K562 (cell line): ENCODE measurements at regions not wholly inside any gene's neighbourhood (a gene's known extent, or its start where the extent isn't known, plus 50 kb on each side); places are given as distances from the start of the nearest gene placed in this dataset.
A peak's percentile ranks its signal among the peaks of the same experiment; 100 is the strongest.

Experiments
- C11orf30 ChIP-seq: fragments of 450-650 bp; IDR thresholded peaks from 2 replicates; pipeline ENCODE4 v1.6.1; 2016; ENCODE audit warnings: low read depth, mild to moderate bottlenecking
- CBX3 ChIP-seq, 2 experiments: IDR thresholded peaks; 1 replicate in 1 of 2; 2 replicates in 1 of 2; pipeline ENCODE4 v1.6.1; 2012; ENCODE audit warnings: inconsistent platforms in 2 of 2, low read length in 2 of 2, borderline replicate concordance in 1 of 2, control low read depth in 1 of 2
- CREB1 ChIP-seq, 2 experiments: sonication (generic) in 1 of 2; formaldehyde crosslinking in 1 of 2; IDR thresholded peaks; 2 replicates each; pipeline versions ENCODE4 v1.6.1 to v1.8.0; 2012 to 2022; ENCODE audit warnings: inconsistent platforms in 1 of 2, mild to moderate bottlenecking in 1 of 2, missing genetic modification reagents in 1 of 2, moderate library complexity in 1 of 2
- EGR1 ChIP-seq: fragments of 450-650 bp; conservative IDR thresholded peaks from 2 replicates; pipeline ENCODE4 v1.6.1; 2017; ENCODE audit warnings: mild to moderate bottlenecking
- MAZ ChIP-seq, 2 experiments: fragments of 450-650 bp in 1 of 2; sonication (generic) in 1 of 2; formaldehyde crosslinking; IDR thresholded peaks in 1 of 2; conservative IDR thresholded peaks in 1 of 2; 2 replicates each; pipeline versions ENCODE4 v1.4.0 to v1.5.0; 2020; ENCODE audit warnings: mild to moderate bottlenecking in 1 of 2, missing genetic modification reagents in 1 of 2
- NBN ChIP-seq: fragments of 450-650 bp; IDR thresholded peaks from 2 replicates; pipeline ENCODE4 v1.6.1; 2016; ENCODE audit warnings: low read depth, mild to moderate bottlenecking
- NCOA2 ChIP-seq, 2 experiments: fragments of 450-650 bp; IDR thresholded peaks; 2 replicates each; pipeline ENCODE4 v1.6.1; 2018; ENCODE audit warnings: mild to moderate bottlenecking in 2 of 2, moderate library complexity in 1 of 2; ENCODE audit not compliant: partially characterized antibody in 2 of 2
- NEUROD1 ChIP-seq: fragments of 150-350 bp; IDR thresholded peaks from 2 replicates; pipeline ENCODE4 v1.6.1; 2014; ENCODE audit warnings: borderline replicate concordance, low read length, low read depth; ENCODE audit not compliant: partially characterized antibody
- POLR2A ChIP-seq: fragments of 450-650 bp; conservative IDR thresholded peaks from 2 replicates; pipeline ENCODE4 v1.6.1; 2016
- PRDM10 ChIP-seq: fragments of 450-650 bp; IDR thresholded peaks from 2 replicates; pipeline ENCODE4 v1.6.1; 2018; ENCODE audit not compliant: partially characterized antibody
- SUPT5H ChIP-seq: fragments of 450-650 bp; IDR thresholded peaks from 2 replicates; pipeline ENCODE4 v1.6.1; 2016
- TAF1 ChIP-seq: IDR thresholded peaks from 2 replicates; pipeline ENCODE4 v1.6.1; 2011; ENCODE audit warnings: mild to moderate bottlenecking, low read length, moderate library complexity; ENCODE audit not compliant: insufficient read depth, control insufficient read depth, severe bottlenecking; ENCODE audit errors: extremely low read depth
- TAF9B ChIP-seq: fragments of 450-650 bp; IDR thresholded peaks from 2 replicates; pipeline ENCODE4 v1.6.1; 2018; ENCODE audit warnings: mild to moderate bottlenecking; ENCODE audit not compliant: partially characterized antibody
- TRIM24 ChIP-seq, 2 experiments: fragments of 450-650 bp; IDR thresholded peaks; 2 replicates each; pipeline ENCODE4 v1.6.1; 2016
- UBTF ChIP-seq, 2 experiments: IDR thresholded peaks; 2 replicates each; pipeline ENCODE4 v1.6.1; 2012; ENCODE audit warnings: improper control_type of control experiment in 2 of 2, low read depth in 2 of 2, low read length in 2 of 2, borderline replicate concordance in 1 of 2
- ZNF41 ChIP-seq: fragments of 250-450 bp; sonication (Bioruptor Pico); conservative IDR thresholded peaks from 2 replicates; pipeline ENCODE4 v1.4.0; 2020; ENCODE audit warnings: mild to moderate bottlenecking
- TF ChIP-seq, protein P1 (sequence below): fragments of 450-650 bp; IDR thresholded peaks from 2 replicates; pipeline ENCODE4 v1.6.1; 2016; ENCODE audit warnings: antibody characterized with exemption
- TF ChIP-seq, protein P2 (sequence below): sonication (generic); formaldehyde crosslinking; IDR thresholded peaks from 2 replicates; pipeline ENCODE4 v1.9.0; 2022; ENCODE audit warnings: mild to moderate bottlenecking, missing genetic modification reagents
- TF ChIP-seq, protein P3 (sequence below): fragments of 450-650 bp; formaldehyde crosslinking; IDR thresholded peaks from 2 replicates; pipeline ENCODE4 v1.4.0; 2020; ENCODE audit warnings: mild to moderate bottlenecking, moderate library complexity

DNA sequence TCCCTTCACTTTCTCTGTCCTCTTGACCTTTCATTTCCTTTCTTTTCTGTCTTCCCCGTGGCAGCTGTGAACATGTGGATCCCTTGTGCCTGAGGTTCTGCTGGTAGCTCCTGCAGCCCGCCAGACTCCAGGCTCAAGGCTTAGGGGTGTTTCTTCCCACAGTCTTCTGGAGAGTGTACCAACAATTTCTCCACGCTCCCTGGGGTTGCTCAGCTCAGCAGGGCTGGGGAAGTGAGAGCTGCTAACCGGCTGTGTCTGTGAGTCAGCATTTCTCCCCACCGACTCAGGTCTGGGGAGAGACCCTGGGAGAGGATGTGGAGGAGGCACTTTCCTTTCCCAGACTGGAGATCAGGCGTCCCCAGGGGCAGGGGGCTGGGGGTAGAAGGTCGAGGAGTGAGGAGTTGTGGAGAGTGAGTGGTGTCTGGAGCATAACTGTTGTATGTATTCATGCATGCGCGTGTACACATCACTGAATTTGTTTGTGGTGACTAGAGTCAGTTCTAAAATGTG lies 193.6 kb downstream of the KCNRG start (continued):
- TF ChIP-seq, protein P1, sequence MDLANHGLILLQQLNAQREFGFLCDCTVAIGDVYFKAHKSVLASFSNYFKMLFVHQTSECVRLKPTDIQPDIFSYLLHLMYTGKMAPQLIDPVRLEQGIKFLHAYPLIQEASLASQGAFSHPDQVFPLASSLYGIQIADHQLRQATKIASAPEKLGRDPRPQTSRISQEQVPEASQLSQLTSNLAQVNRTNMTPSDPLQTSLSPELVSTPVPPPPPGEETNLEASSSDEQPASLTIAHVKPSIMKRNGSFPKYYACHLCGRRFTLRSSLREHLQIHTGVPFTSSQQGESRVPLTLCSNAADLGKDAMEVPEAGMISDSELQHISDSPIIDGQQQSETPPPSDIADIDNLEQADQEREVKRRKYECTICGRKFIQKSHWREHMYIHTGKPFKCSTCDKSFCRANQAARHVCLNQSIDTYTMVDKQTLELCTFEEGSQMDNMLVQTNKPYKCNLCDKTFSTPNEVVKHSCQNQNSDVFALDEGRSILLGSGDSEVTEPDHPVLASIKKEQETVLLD = peak; percentile 30; the same call in 1 of the 2 replicates
- TF ChIP-seq C11orf30 = peak; percentile 97
- peak; percentile 90 for TF ChIP-seq PRDM10
- TF ChIP-seq EGR1 = 0 out of 2 replicates have a peak, but pooled peaks have one; percentile 8
- TF ChIP-seq POLR2A = peak; percentile 55
- TF ChIP-seq TRIM24 (IDR thresholded peaks at IDR 0.05) = 0 out of 4 replicates have a peak, but pooled peaks have one; percentile 32 to 45
- TF ChIP-seq, protein P2, sequence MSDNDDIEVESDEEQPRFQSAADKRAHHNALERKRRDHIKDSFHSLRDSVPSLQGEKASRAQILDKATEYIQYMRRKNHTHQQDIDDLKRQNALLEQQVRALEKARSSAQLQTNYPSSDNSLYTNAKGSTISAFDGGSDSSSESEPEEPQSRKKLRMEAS (CRISPR knock-in tag) = peak; percentile 30; the same call in 1 of the 2 replicates
- 0 out of 2 replicates have a peak, but pooled peaks have one; percentile 56 for TF ChIP-seq NBN
- peak in 1 of 2 experiments; percentile 62; a peak in 1 of 3 replicates for TF ChIP-seq CBX3 (IDR thresholded peaks at IDR 0.05; ENCODE audit: borderline replicate concordance in 1 of 2, low read length in 2 of 2)
- no peak for TF ChIP-seq ZNF41 (CRISPR knock-in tag)
- TF ChIP-seq TAF1 = peak; percentile 31
- peak; percentile 44; the same call in 1 of the 2 replicates for TF ChIP-seq SUPT5H
- TF ChIP-seq UBTF (IDR thresholded peaks at IDR 0.05; ENCODE audit: borderline replicate concordance in 1 of 2, low read depth in 2 of 2, low read length in 2 of 2) = 0 out of 4 replicates have a peak, but pooled peaks of 1 of the 2 experiments have one; percentile 11
- TF ChIP-seq, protein P3, sequence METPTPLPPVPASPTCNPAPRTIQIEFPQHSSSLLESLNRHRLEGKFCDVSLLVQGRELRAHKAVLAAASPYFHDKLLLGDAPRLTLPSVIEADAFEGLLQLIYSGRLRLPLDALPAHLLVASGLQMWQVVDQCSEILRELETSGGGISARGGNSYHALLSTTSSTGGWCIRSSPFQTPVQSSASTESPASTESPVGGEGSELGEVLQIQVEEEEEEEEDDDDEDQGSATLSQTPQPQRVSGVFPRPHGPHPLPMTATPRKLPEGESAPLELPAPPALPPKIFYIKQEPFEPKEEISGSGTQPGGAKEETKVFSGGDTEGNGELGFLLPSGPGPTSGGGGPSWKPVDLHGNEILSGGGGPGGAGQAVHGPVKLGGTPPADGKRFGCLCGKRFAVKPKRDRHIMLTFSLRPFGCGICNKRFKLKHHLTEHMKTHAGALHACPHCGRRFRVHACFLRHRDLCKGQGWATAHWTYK (CRISPR knock-in tag) = no peak
- TF ChIP-seq MAZ (CRISPR knock-in tag; conservative IDR thresholded peaks at IDR 0.05 in 1 of 2, IDR thresholded peaks at IDR 0.05 in 1 of 2) = peak in 1 of 2 experiments; percentile 26; a peak in 1 of 4 replicates
- TF ChIP-seq NCOA2 (IDR thresholded peaks at IDR 0.05; ENCODE audit: partially characterized antibody in 2 of 2) = peak in 1 of 2 experiments; percentile 98
- peak; percentile 34 for TF ChIP-seq NEUROD1
- TF ChIP-seq TAF9B = no peak
- no peak for TF ChIP-seq CREB1 (IDR thresholded peaks at IDR 0.05)
- TF ChIP-seq CREB1 (CRISPR knock-in tag; IDR thresholded peaks at IDR 0.05) = 0 out of 2 replicates have a peak, but pooled peaks have one; percentile 17
